ENCODE measurements at regions not wholly inside any gene's neighbourhood (a gene's known extent, or its start where the extent isn't known, plus 50 kb on each side); places are given as distances from the start of the nearest gene placed in this dataset.

DNA sequence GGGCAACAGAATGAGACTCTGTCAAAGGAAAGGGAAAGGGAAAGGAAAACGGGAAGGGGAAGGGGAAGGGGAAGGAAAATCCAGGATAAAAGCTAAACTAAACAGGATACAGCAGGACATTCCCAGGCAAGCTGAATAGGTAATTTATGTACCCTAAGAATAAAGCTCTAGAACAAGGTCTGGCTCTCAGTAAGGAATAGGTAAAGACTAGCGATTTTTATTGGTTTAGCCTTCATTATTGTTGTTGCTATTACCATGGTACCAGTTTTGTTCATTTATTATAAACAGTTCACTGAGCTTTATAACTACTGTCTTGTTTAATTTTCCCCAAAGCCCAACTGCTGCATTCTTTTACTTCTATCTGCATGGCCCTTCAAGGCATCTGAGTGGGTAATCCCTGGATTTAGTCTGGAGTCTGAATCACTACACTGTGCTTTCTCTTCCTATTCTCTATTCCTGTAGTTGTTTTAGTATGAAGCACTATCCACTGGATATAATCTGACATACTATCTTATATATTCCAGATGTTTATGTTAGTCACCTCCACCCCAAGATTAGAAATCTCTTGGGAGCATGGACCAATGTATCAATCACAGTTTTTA lies 127.1 kb upstream of the TANK start:
- Histone ChIP-seq H3K4me3 (ENCODE audit: low read length in 2 of 2) (no peak overlapping the region), H3K9me3 (ENCODE audit: control insufficient read depth in 2 of 2, insufficient read depth in 1 of 2, low read length in 1 of 2) (no peaks in the 10 kb centered on the region), H3K4me1 (ENCODE audit: control insufficient read depth in 2 of 2, insufficient read depth in 2 of 2, low read length in 2 of 2) (no peaks in the 10 kb centered on the region), H3K27ac (ENCODE audit: low read depth in 1 of 2, low read length in 1 of 2) (no peak overlapping the region), H3K36me3 (ENCODE audit: control insufficient read depth in 2 of 2, insufficient read depth in 2 of 2, low read length in 1 of 2) (no peaks in the 10 kb centered on the region), H3K27me3 (ENCODE audit: control insufficient read depth in 2 of 2, insufficient read depth in 1 of 2, low read length in 1 of 2) (no peaks in the 10 kb centered on the region)
- DNase-seq (ENCODE audit: low read depth in 6 of 9, low spot score in 9 of 9): no peak
- 93% methylated on average over 2 of the region's 2 CpGs for WGBS

DNA sequence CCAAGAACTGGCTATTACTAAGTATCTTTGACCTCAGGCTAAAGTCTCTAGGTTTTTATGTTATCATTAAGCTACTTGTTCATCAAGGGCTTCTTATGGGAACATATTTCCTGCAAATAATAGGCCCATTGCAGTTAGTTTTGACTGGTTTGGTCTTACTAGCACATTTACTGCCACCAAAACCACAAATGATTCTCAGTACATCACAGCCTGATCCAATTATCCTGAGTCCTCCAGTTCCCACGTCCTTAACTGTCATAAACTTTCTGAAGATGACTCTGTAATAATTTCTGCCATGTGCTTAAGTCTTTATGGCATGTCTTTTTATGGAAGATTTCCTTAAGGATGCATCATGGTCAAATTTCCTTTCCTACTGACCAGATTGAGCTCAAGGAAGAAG lies 123.3 kb upstream of the TANK start:
- Histone ChIP-seq H3K4me1 (ENCODE audit: control insufficient read depth in 2 of 2, insufficient read depth in 2 of 2, low read length in 2 of 2) (no peaks in the 10 kb centered on the region), H3K9me3 (ENCODE audit: control insufficient read depth in 2 of 2, insufficient read depth in 1 of 2, low read length in 1 of 2) (no peaks in the 10 kb centered on the region), H3K27me3 (ENCODE audit: control insufficient read depth in 2 of 2, insufficient read depth in 1 of 2, low read length in 1 of 2) (no peaks in the 10 kb centered on the region), H3K27ac (ENCODE audit: low read depth in 1 of 2, low read length in 1 of 2) (no peak overlapping the region), H3K36me3 (ENCODE audit: control insufficient read depth in 2 of 2, insufficient read depth in 2 of 2, low read length in 1 of 2) (no peaks in the 10 kb centered on the region), H3K4me3 (ENCODE audit: low read length in 2 of 2) (no peak overlapping the region)
- 88% methylated on average over 1 of the region's 1 CpG for WGBS
- no peak for DNase-seq (ENCODE audit: low read depth in 6 of 9, low spot score in 9 of 9)

GRCh38 chr2:161039071-161039470 lies 121.2 kb upstream of the TANK start:
- no peaks in the 10 kb centered on the region for H3K27me3 ChIP-seq (ENCODE audit: control insufficient read depth in 2 of 2, insufficient read depth in 1 of 2, low read length in 1 of 2)
- WGBS: 95% methylated on average over 5 of the region's 5 CpGs
- DNase-seq (ENCODE audit: low read depth in 6 of 9, low spot score in 9 of 9): no peak

GRCh38 chr2:161041356-161041755 lies 118.9 kb upstream of the TANK start:
- no peak for DNase-seq (ENCODE audit: low read depth in 6 of 9, low spot score in 9 of 9)
- Histone ChIP-seq H3K27ac (ENCODE audit: low read depth in 1 of 2, low read length in 1 of 2) (no peak overlapping the region), H3K36me3 (ENCODE audit: control insufficient read depth in 2 of 2, insufficient read depth in 2 of 2, low read length in 1 of 2) (no peaks in the 10 kb centered on the region), H3K4me1 (ENCODE audit: control insufficient read depth in 2 of 2, insufficient read depth in 2 of 2, low read length in 2 of 2) (no peaks in the 10 kb centered on the region), H3K9me3 (ENCODE audit: control insufficient read depth in 2 of 2, insufficient read depth in 1 of 2, low read length in 1 of 2) (no peaks in the 10 kb centered on the region), H3K4me3 (ENCODE audit: low read length in 2 of 2) (no peak overlapping the region), H3K27me3 (ENCODE audit: control insufficient read depth in 2 of 2, insufficient read depth in 1 of 2, low read length in 1 of 2) (no peaks in the 10 kb centered on the region)
- 86% methylated on average over 2 of the region's 2 CpGs for WGBS

More at GRCh38 chr2:161039071-161039470, 121.2 kb upstream of the TANK start:
- H3K4me1 ChIP-seq (ENCODE audit: control insufficient read depth in 2 of 2, insufficient read depth in 2 of 2, low read length in 2 of 2): no peaks in the 10 kb centered on the region
- H3K4me3 ChIP-seq (ENCODE audit: low read length in 2 of 2): no peak overlapping the region
- H3K27ac ChIP-seq (ENCODE audit: low read depth in 1 of 2, low read length in 1 of 2): no peak overlapping the region
- H3K36me3 ChIP-seq (ENCODE audit: control insufficient read depth in 2 of 2, insufficient read depth in 2 of 2, low read length in 1 of 2): no peaks in the 10 kb centered on the region
- H3K9me3 ChIP-seq (ENCODE audit: control insufficient read depth in 2 of 2, insufficient read depth in 1 of 2, low read length in 1 of 2): no peaks in the 10 kb centered on the region

GRCh38 chr2:161042990-161043625 lies 117.1 kb upstream of the TANK start:
- H3K27ac ChIP-seq (ENCODE audit: low read depth in 1 of 2, low read length in 1 of 2): no peak overlapping the region
- no peaks in the 10 kb centered on the region for H3K9me3 ChIP-seq (ENCODE audit: control insufficient read depth in 2 of 2, insufficient read depth in 1 of 2, low read length in 1 of 2)
- no peak for DNase-seq (ENCODE audit: low read depth in 6 of 9, low spot score in 9 of 9)
- no peaks in the 10 kb centered on the region for H3K36me3 ChIP-seq (ENCODE audit: control insufficient read depth in 2 of 2, insufficient read depth in 2 of 2, low read length in 1 of 2)
- no peak overlapping the region for H3K4me3 ChIP-seq (ENCODE audit: low read length in 2 of 2)
- H3K4me1 ChIP-seq (ENCODE audit: control insufficient read depth in 2 of 2, insufficient read depth in 2 of 2, low read length in 2 of 2): no peaks in the 10 kb centered on the region
- 94% methylated on average over 2 of the region's 2 CpGs for WGBS
- H3K27me3 ChIP-seq (ENCODE audit: control insufficient read depth in 2 of 2, insufficient read depth in 1 of 2, low read length in 1 of 2): no peaks in the 10 kb centered on the region

DNA sequence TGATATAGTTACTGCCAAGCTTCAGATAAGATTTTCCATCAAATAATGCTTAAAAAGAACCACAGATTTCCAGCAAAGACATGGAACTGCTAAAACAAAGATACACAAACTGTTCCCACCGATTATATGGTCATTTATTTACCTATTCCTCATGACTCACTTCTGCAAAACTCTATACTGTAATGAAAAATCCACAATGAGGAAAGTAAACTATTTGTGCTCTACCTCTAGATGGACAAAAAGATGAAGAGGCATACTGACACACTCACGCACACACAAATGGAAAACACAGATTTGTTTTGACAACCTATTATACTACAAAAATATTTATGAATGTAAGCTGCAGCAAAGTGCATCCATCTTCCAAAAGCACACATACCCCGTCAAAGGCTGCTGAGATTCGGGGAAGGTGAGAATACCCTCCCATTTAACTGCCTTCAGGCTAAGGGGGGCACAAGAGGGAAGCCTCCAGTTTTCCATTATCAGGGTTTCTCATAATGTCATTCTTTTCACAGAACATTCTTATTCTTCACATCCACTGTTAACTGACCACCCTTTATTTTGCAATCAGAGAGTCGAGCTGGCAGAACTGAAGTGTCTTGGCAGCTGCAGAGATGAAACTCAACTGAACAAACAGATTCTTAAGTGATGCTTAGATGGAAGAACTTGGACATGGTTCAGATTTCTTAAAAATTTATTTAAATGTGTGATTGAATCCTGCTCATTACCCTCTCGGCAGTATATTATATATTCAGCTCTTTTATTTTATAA lies 115.9 kb upstream of the TANK start:
- Histone ChIP-seq H3K4me3 (ENCODE audit: low read length in 2 of 2) (no peak overlapping the region), H3K36me3 (ENCODE audit: control insufficient read depth in 2 of 2, insufficient read depth in 2 of 2, low read length in 1 of 2) (no peaks in the 10 kb centered on the region), H3K9me3 (ENCODE audit: control insufficient read depth in 2 of 2, insufficient read depth in 1 of 2, low read length in 1 of 2) (no peaks in the 10 kb centered on the region), H3K27me3 (ENCODE audit: control insufficient read depth in 2 of 2, insufficient read depth in 1 of 2, low read length in 1 of 2) (no peaks in the 10 kb centered on the region), H3K4me1 (ENCODE audit: control insufficient read depth in 2 of 2, insufficient read depth in 2 of 2, low read length in 2 of 2) (no peaks in the 10 kb centered on the region), H3K27ac (ENCODE audit: low read depth in 1 of 2, low read length in 1 of 2) (no peak overlapping the region)
- DNase-seq (ENCODE audit: low read depth in 6 of 9, low spot score in 9 of 9): no peak
- WGBS: 91% methylated on average over 6 of the region's 6 CpGs

GRCh38 chr2:161044921-161045320 lies 115.3 kb upstream of the TANK start:
- no peaks in the 10 kb centered on the region for H3K36me3 ChIP-seq (ENCODE audit: control insufficient read depth in 2 of 2, insufficient read depth in 2 of 2, low read length in 1 of 2)
- no peak overlapping the region for H3K27ac ChIP-seq (ENCODE audit: low read depth in 1 of 2, low read length in 1 of 2)
- no peaks in the 10 kb centered on the region for H3K9me3 ChIP-seq (ENCODE audit: control insufficient read depth in 2 of 2, insufficient read depth in 1 of 2, low read length in 1 of 2)
- no peak for DNase-seq (ENCODE audit: low read depth in 6 of 9, low spot score in 9 of 9)
- WGBS: 94% methylated on average over 1 of the region's 1 CpG
- no peak overlapping the region for H3K4me3 ChIP-seq (ENCODE audit: low read length in 2 of 2)
- H3K4me1 ChIP-seq (ENCODE audit: control insufficient read depth in 2 of 2, insufficient read depth in 2 of 2, low read length in 2 of 2): no peaks in the 10 kb centered on the region
- H3K27me3 ChIP-seq (ENCODE audit: control insufficient read depth in 2 of 2, insufficient read depth in 1 of 2, low read length in 1 of 2): no peaks in the 10 kb centered on the region

GRCh38 chr2:161045726-161046125 lies 114.5 kb upstream of the TANK start:
- DNase-seq (ENCODE audit: low read depth in 6 of 9, low spot score in 9 of 9): no peak
- Histone ChIP-seq H3K4me3 (ENCODE audit: low read length in 2 of 2) (no peak overlapping the region), H3K27ac (ENCODE audit: low read depth in 1 of 2, low read length in 1 of 2) (no peak overlapping the region), H3K4me1 (ENCODE audit: control insufficient read depth in 2 of 2, insufficient read depth in 2 of 2, low read length in 2 of 2) (no peaks in the 10 kb centered on the region), H3K9me3 (ENCODE audit: control insufficient read depth in 2 of 2, insufficient read depth in 1 of 2, low read length in 1 of 2) (no peaks in the 10 kb centered on the region), H3K36me3 (ENCODE audit: control insufficient read depth in 2 of 2, insufficient read depth in 2 of 2, low read length in 1 of 2) (no peaks in the 10 kb centered on the region), H3K27me3 (ENCODE audit: control insufficient read depth in 2 of 2, insufficient read depth in 1 of 2, low read length in 1 of 2) (no peaks in the 10 kb centered on the region)
- 97% methylated on average over 1 of the region's 1 CpG for WGBS

DNA sequence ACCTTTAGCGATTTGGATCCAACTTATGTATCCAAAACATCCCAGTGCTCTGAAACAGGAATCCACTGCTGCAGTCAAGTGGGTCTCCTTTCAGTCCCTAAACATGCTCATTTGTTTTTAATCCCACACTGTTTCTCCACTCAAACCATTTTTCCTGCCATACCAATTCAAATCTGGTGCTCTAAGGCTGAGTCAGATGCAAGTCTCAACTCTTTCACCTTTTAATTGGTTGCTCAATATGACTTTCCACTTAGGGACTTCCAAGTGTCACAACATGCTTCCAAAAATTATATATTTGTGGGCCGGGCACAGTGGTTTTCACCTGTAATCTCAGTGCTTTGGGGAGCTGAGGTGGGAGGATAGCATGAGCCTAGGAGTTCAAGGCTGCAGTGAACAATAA lies 113.4 kb upstream of the TANK start:
- no peaks in the 10 kb centered on the region for H3K4me1 ChIP-seq (ENCODE audit: control insufficient read depth in 2 of 2, insufficient read depth in 2 of 2, low read length in 2 of 2)
- no peaks in the 10 kb centered on the region for H3K36me3 ChIP-seq (ENCODE audit: control insufficient read depth in 2 of 2, insufficient read depth in 2 of 2, low read length in 1 of 2)
- no peak overlapping the region for H3K27ac ChIP-seq (ENCODE audit: low read depth in 1 of 2, low read length in 1 of 2)
- DNase-seq (ENCODE audit: low read depth in 6 of 9, low spot score in 9 of 9): no peak
- H3K9me3 ChIP-seq (ENCODE audit: control insufficient read depth in 2 of 2, insufficient read depth in 1 of 2, low read length in 1 of 2): no peaks in the 10 kb centered on the region
- 99% methylated on average over 2 of the region's 2 CpGs for WGBS
- H3K27me3 ChIP-seq (ENCODE audit: control insufficient read depth in 2 of 2, insufficient read depth in 1 of 2, low read length in 1 of 2): no peaks in the 10 kb centered on the region
- no peak overlapping the region for H3K4me3 ChIP-seq (ENCODE audit: low read length in 2 of 2)

Measured in thymus (tissue), 11 donors.